ENCODE measurements at regions not wholly inside any gene's neighbourhood (a gene's known extent, or its start where the extent isn't known, plus 50 kb on each side); places are given as distances from the start of the nearest gene placed in this dataset.

DNA sequence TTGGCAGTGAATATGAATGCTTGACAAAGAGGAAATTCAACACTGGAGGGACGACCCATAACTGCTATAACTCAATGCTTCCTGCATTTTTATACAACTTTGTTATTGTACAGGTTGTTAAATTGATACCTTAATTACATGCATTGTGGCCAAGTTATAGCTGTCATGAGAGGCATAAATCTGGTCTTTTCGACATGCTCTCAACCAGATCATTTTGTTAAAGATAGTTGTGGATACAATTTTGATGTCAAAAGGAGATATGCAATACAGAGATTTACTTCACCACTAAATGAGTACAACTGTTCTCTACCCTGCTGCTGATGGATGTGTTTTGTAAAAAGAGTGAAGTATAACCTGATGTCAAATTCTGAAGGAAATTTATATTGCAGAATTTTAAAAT is 946.0 kb downstream of the GALC start:
- Histone ChIP-seq H3K4me3 (ENCODE audit: insufficient read depth, low read length) (no peak overlapping the region), H2AFZ (ENCODE audit: low read length) (no peak overlapping the region), H3K36me3 (ENCODE audit: insufficient read depth, low read length) (no peaks in the 10 kb centered on the region), H3K4me2 (ENCODE audit: insufficient read depth, low read length) (no peak overlapping the region), H3K9me3 (ENCODE audit: low read depth, low read length) (peaks cover 3% of the 10 kb centered on the region), H3K79me2 (ENCODE audit: insufficient read depth, low read length) (no peaks in the 10 kb centered on the region), H3K27ac (ENCODE audit: low read depth, low read length) (no peak overlapping the region), H4K20me1 (ENCODE audit: insufficient read depth, low read length) (no peaks in the 10 kb centered on the region), H3K4me1 (ENCODE audit: insufficient read depth, low read length) (no peaks in the 10 kb centered on the region), H3K27me3 (ENCODE audit: insufficient read depth, low read length) (no peaks in the 10 kb centered on the region)
- no peak for DNase-seq (ENCODE audit: insufficient read length, low spot score, missing footprints)
- TF ChIP-seq, protein P1, sequence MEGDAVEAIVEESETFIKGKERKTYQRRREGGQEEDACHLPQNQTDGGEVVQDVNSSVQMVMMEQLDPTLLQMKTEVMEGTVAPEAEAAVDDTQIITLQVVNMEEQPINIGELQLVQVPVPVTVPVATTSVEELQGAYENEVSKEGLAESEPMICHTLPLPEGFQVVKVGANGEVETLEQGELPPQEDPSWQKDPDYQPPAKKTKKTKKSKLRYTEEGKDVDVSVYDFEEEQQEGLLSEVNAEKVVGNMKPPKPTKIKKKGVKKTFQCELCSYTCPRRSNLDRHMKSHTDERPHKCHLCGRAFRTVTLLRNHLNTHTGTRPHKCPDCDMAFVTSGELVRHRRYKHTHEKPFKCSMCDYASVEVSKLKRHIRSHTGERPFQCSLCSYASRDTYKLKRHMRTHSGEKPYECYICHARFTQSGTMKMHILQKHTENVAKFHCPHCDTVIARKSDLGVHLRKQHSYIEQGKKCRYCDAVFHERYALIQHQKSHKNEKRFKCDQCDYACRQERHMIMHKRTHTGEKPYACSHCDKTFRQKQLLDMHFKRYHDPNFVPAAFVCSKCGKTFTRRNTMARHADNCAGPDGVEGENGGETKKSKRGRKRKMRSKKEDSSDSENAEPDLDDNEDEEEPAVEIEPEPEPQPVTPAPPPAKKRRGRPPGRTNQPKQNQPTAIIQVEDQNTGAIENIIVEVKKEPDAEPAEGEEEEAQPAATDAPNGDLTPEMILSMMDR (IDR thresholded peaks at IDR 0.05; ENCODE audit: extremely low read depth, low read depth, low read length): no peak

DNA sequence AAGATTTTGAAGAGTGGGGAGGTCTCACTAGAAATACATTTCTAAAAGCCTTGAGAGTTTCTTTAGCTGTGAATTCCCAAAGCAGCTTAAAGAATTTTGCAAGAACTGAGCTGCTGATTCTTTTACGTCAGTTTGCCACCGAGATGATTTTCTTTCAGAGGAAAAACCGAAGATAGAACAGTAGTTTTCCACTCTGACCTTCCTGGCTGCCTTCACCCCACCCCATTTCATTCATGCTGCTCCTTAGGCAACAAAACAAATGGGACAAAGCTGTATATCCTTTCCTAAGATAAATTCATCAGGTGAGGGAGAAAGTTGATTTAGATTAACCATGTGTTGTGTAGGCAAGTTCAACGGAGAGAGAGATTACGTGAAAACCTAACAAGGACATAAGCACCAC is 947.0 kb downstream of the GALC start:
- peaks cover 3% of the 10 kb centered on the region for H3K9me3 ChIP-seq (ENCODE audit: low read depth, low read length)
- no peaks in the 10 kb centered on the region for H3K27me3 ChIP-seq (ENCODE audit: insufficient read depth, low read length)
- no peak overlapping the region for H3K27ac ChIP-seq (ENCODE audit: low read depth, low read length)
- no peak for DNase-seq (ENCODE audit: insufficient read length, low spot score, missing footprints)
- no peaks in the 10 kb centered on the region for H3K79me2 ChIP-seq (ENCODE audit: insufficient read depth, low read length)
- H3K36me3 ChIP-seq (ENCODE audit: insufficient read depth, low read length): no peaks in the 10 kb centered on the region
- no peak overlapping the region for H2AFZ ChIP-seq (ENCODE audit: low read length)
- TF ChIP-seq, protein P1 (IDR thresholded peaks at IDR 0.05; ENCODE audit: extremely low read depth, low read depth, low read length): no peak
- no peaks in the 10 kb centered on the region for H4K20me1 ChIP-seq (ENCODE audit: insufficient read depth, low read length)
- H3K4me3 ChIP-seq (ENCODE audit: insufficient read depth, low read length): no peak overlapping the region
- no peak overlapping the region for H3K4me2 ChIP-seq (ENCODE audit: insufficient read depth, low read length)
- no peaks in the 10 kb centered on the region for H3K4me1 ChIP-seq (ENCODE audit: insufficient read depth, low read length)

DNA sequence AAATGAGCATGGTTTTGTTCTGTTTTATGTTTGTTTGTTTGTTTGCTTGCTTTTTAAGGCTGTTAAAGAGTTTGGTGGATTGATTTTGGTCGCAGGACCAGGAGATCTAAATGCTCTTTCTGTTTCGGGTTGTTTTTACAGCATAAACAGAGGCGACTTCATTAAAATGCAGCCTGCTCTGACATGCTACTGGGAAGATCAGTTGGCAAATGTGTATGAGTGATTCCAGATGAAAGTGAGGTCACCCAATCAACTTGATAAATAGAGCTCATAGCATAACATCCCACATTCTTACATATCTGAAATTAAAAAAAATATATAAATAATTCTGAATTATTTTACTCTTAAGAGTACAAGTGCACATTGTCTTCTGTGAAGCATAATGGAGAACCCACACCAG is 947.7 kb downstream of the GALC start:
- Histone ChIP-seq H4K20me1 (ENCODE audit: insufficient read depth, low read length) (no peaks in the 10 kb centered on the region), H3K9me3 (ENCODE audit: low read depth, low read length) (peaks cover under 1% of the 10 kb centered on the region), H3K27ac (ENCODE audit: low read depth, low read length) (no peak overlapping the region), H2AFZ (ENCODE audit: low read length) (no peak overlapping the region), H3K36me3 (ENCODE audit: insufficient read depth, low read length) (no peaks in the 10 kb centered on the region), H3K4me3 (ENCODE audit: insufficient read depth, low read length) (no peak overlapping the region), H3K4me2 (ENCODE audit: insufficient read depth, low read length) (no peak overlapping the region), H3K27me3 (ENCODE audit: insufficient read depth, low read length) (no peaks in the 10 kb centered on the region), H3K4me1 (ENCODE audit: insufficient read depth, low read length) (no peaks in the 10 kb centered on the region), H3K79me2 (ENCODE audit: insufficient read depth, low read length) (no peaks in the 10 kb centered on the region)
- TF ChIP-seq, protein P1 (IDR thresholded peaks at IDR 0.05; ENCODE audit: extremely low read depth, low read depth, low read length): no peak
- no peak for DNase-seq (ENCODE audit: insufficient read length, low spot score, missing footprints)

DNA sequence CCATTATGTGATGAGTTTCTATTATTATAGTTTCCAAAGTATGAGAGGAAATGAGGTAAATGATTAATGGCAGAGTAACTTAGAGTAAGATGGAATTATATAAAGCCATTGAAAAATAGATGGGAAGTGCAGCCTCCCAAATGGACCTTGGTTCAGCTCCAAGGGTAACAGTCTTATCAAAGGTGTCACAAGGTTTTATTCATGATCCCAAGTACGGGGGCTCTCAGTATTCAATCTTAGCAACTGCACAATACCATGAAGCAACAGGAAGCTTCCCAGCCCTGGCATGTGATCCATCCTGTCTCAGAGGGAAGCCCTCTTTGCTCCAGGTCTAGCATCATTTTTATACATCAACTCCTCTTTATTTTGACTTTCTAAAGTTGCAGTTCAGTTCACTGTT is 948.2 kb downstream of the GALC start:
- H4K20me1 ChIP-seq (ENCODE audit: insufficient read depth, low read length): no peaks in the 10 kb centered on the region
- H2AFZ ChIP-seq (ENCODE audit: low read length): no peak overlapping the region
- H3K4me2 ChIP-seq (ENCODE audit: insufficient read depth, low read length): no peak overlapping the region
- TF ChIP-seq, protein P1 (IDR thresholded peaks at IDR 0.05; ENCODE audit: extremely low read depth, low read depth, low read length): no peak
- H3K36me3 ChIP-seq (ENCODE audit: insufficient read depth, low read length): no peaks in the 10 kb centered on the region
- no peaks in the 10 kb centered on the region for H3K27me3 ChIP-seq (ENCODE audit: insufficient read depth, low read length)
- no peaks in the 10 kb centered on the region for H3K79me2 ChIP-seq (ENCODE audit: insufficient read depth, low read length)
- H3K4me1 ChIP-seq (ENCODE audit: insufficient read depth, low read length): no peaks in the 10 kb centered on the region
- no peak overlapping the region for H3K4me3 ChIP-seq (ENCODE audit: insufficient read depth, low read length)
- no peak overlapping the region for H3K27ac ChIP-seq (ENCODE audit: low read depth, low read length)
- no peak for DNase-seq (ENCODE audit: insufficient read length, low spot score, missing footprints)
- H3K9me3 ChIP-seq (ENCODE audit: low read depth, low read length): no peaks in the 10 kb centered on the region
